ENCODE measurements at regions not wholly inside any gene's neighbourhood (a gene's known extent, or its start where the extent isn't known, plus 50 kb on each side); places are given as distances from the start of the nearest gene placed in this dataset.

- no peak for DNase-seq
These were observed 365.1 kb upstream of the SFSWAP start for GRCh38 chr12:131345521-131346436.

GRCh38 chr12:131346555-131347344 is 364.1 kb upstream of the SFSWAP start:
- no peak for DNase-seq

- DNase-seq = no peak
These were observed 363.6 kb upstream of the SFSWAP start for GRCh38 chr12:131347345-131347714.

- no peak for DNase-seq
These were observed 363.2 kb upstream of the SFSWAP start for GRCh38 chr12:131347732-131348131.

GRCh38 chr12:131348231-131348630 is 362.7 kb upstream of the SFSWAP start:
- DNase-seq = no peak

- no peak for DNase-seq
These were observed 362.2 kb upstream of the SFSWAP start for GRCh38 chr12:131348646-131349045.

GRCh38 chr12:131349397-131350127 is 361.3 kb upstream of the SFSWAP start:
- DNase-seq = no peak

GRCh38 chr12:131350943-131351318 is 360.0 kb upstream of the SFSWAP start:
- no peak for DNase-seq

- DNase-seq = peak; percentile 1
These were observed 359.4 kb upstream of the SFSWAP start for GRCh38 chr12:131351319-131352028.

- no peak for DNase-seq
These were observed 358.5 kb upstream of the SFSWAP start for GRCh38 chr12:131352296-131352900.

GRCh38 chr12:131353376-131353775 is 357.5 kb upstream of the SFSWAP start:
- no peak for DNase-seq

GRCh38 chr12:131353826-131354225 is 357.1 kb upstream of the SFSWAP start:
- DNase-seq = no peak

- DNase-seq = no peak
These were observed 355.3 kb upstream of the SFSWAP start for GRCh38 chr12:131355361-131356245.

- no peak for DNase-seq
These were observed 354.3 kb upstream of the SFSWAP start for GRCh38 chr12:131356485-131357184.

GRCh38 chr12:131357185-131357747 is 353.6 kb upstream of the SFSWAP start:
- DNase-seq = no peak

GRCh38 chr12:131357920-131358319 is 353.0 kb upstream of the SFSWAP start:
- no peak for DNase-seq

- no peak for DNase-seq
These were observed 348.3 kb upstream of the SFSWAP start for GRCh38 chr12:131362291-131363211.

GRCh38 chr12:131363393-131363792 is 347.5 kb upstream of the SFSWAP start:
- no peak for DNase-seq

All from fibroblast of skin of back (primary cell).